Embryonic facial prominence (tissue), 1 donor: ENCODE measurements at regions not wholly inside any gene's neighbourhood (a gene's known extent, or its start where the extent isn't known, plus 50 kb on each side); places are given as distances from the start of the nearest gene placed in this dataset.
"Not testable (repeated sequence)": the region's sequence is repeated elsewhere in the genome, so short reads cannot be mapped to it uniquely, and the experiment has no call there.

Experiments
- DNase-seq: peaks from one replicate; pipeline ENCODE4 v3.0.0-alpha.2; 2016; ENCODE audit errors: extremely low spot score

GRCh38 chr1:98287626-98288025 lies 366.8 kb upstream of the DPYD start:
- no peak for DNase-seq

GRCh38 chr1:98286656-98287055 lies 365.8 kb upstream of the DPYD start:
- DNase-seq, result no peak

- DNase-seq, result not testable (repeated sequence)
Measured at GRCh38 chr1:98285286-98285685, 364.5 kb upstream of the DPYD start.

GRCh38 chr1:98280049-98280448 lies 359.2 kb upstream of the DPYD start:
- DNase-seq, result no peak

- DNase-seq, result no peak
Measured at GRCh38 chr1:98278055-98278454, 357.2 kb upstream of the DPYD start.

- no peak for DNase-seq
Measured at GRCh38 chr1:98277118-98277517, 356.3 kb upstream of the DPYD start.

GRCh38 chr1:98276514-98276913 lies 355.7 kb upstream of the DPYD start:
- DNase-seq, result no peak

- DNase-seq, result no peak
Measured at GRCh38 chr1:98268316-98268715, 347.5 kb upstream of the DPYD start.

GRCh38 chr1:98267423-98267822 lies 346.6 kb upstream of the DPYD start:
- no peak for DNase-seq

- no peak for DNase-seq
Measured at GRCh38 chr1:98264727-98265126, 343.9 kb upstream of the DPYD start.

GRCh38 chr1:98260839-98261238 lies 340.0 kb upstream of the DPYD start:
- DNase-seq, result no peak

- DNase-seq, result no peak
Measured at GRCh38 chr1:98260412-98260811, 339.6 kb upstream of the DPYD start.

GRCh38 chr1:98256700-98257099 lies 335.9 kb upstream of the DPYD start:
- no peak for DNase-seq

- no peak for DNase-seq
Measured at GRCh38 chr1:98253145-98253544, 332.3 kb upstream of the DPYD start.

GRCh38 chr1:98251497-98251896 lies 330.7 kb upstream of the DPYD start:
- no peak for DNase-seq

- DNase-seq, result no peak
Measured at GRCh38 chr1:98232678-98233077, 311.8 kb upstream of the DPYD start.

- no peak for DNase-seq
Measured at GRCh38 chr1:98222706-98223105, 301.9 kb upstream of the DPYD start.

- DNase-seq, result no peak
Measured at GRCh38 chr1:98221923-98222322, 301.1 kb upstream of the DPYD start.

GRCh38 chr1:98217601-98218000 lies 296.8 kb upstream of the DPYD start:
- no peak for DNase-seq

- DNase-seq, result no peak
Measured at GRCh38 chr1:98216304-98216703, 295.5 kb upstream of the DPYD start.

- DNase-seq, result no peak
Measured at GRCh38 chr1:98211271-98211845, 290.5 kb upstream of the DPYD start.

- DNase-seq, result no peak
Measured at GRCh38 chr1:98210563-98210962, 289.7 kb upstream of the DPYD start.

- no peak for DNase-seq
Measured at GRCh38 chr1:98210064-98210463, 289.2 kb upstream of the DPYD start.

- no peak for DNase-seq
Measured at GRCh38 chr1:98205291-98206017, 284.6 kb upstream of the DPYD start.
